SJCRH30 (cell line): ENCODE measurements at regions not wholly inside any gene's neighbourhood (a gene's known extent, or its start where the extent isn't known, plus 50 kb on each side); places are given as distances from the start of the nearest gene placed in this dataset.

Experiments
- DNase-seq, 2 experiments: peaks; one replicate each; pipeline ENCODE4 v3.0.0-alpha.2; 2015 to 2020
- H3K27ac ChIP-seq: fragments of 250-450 bp; sonication (Bioruptor Pico); 2 replicates; pipeline ENCODE4 v1.5.1; 2020; ENCODE audit warnings: mild to moderate bottlenecking, moderate library complexity
- H3K27me3 ChIP-seq: fragments of 250-450 bp; sonication (Bioruptor Pico); 2 replicates; pipeline ENCODE4 v1.5.1; 2020; ENCODE audit warnings: mild to moderate bottlenecking, moderate library complexity
- H3K36me3 ChIP-seq: fragments of 250-450 bp; sonication (Bioruptor Pico); 2 replicates; pipeline ENCODE4 v1.5.1; 2020; ENCODE audit warnings: mild to moderate bottlenecking, moderate library complexity
- H3K4me1 ChIP-seq: fragments of 250-450 bp; sonication (Bioruptor Pico); 2 replicates; pipeline ENCODE4 v1.5.1; 2020; ENCODE audit warnings: mild to moderate bottlenecking, moderate library complexity
- H3K4me3 ChIP-seq: fragments of 250-450 bp; sonication (Bioruptor Pico); 2 replicates; pipeline ENCODE4 v1.5.1; 2020; ENCODE audit warnings: mild to moderate bottlenecking, moderate library complexity
- H3K9me3 ChIP-seq: fragments of 250-450 bp; sonication (Bioruptor Pico); replicated peaks from 2 replicates; pipeline ENCODE4 v1.5.1; 2020; ENCODE audit warnings: mild to moderate bottlenecking, moderate library complexity

- Histone ChIP-seq H3K9me3 (no peaks in the 10 kb centered on the region), H3K36me3 (no peaks in the 10 kb centered on the region), H3K4me1 (no peaks in the 10 kb centered on the region), H3K27me3 (no peaks in the 10 kb centered on the region), H3K4me3 (no peak overlapping the region), H3K27ac (no peak overlapping the region)
- no peak for DNase-seq
Measured at GRCh38 chr2:193907561-193907960, 1712.8 kb upstream of the TMEFF2 start.

- no peak overlapping the region for H3K27ac ChIP-seq
- no peaks in the 10 kb centered on the region for H3K4me1 ChIP-seq
- no peak overlapping the region for H3K4me3 ChIP-seq
- no peaks in the 10 kb centered on the region; the same call in 1 of the 2 replicates for H3K27me3 ChIP-seq
- no peak for DNase-seq
- no peaks in the 10 kb centered on the region for H3K9me3 ChIP-seq
- H3K36me3 ChIP-seq, result no peaks in the 10 kb centered on the region
Measured at GRCh38 chr2:193900292-193900691, 1705.6 kb upstream of the TMEFF2 start.

- Histone ChIP-seq H3K4me3 (no peak overlapping the region), H3K36me3 (no peaks in the 10 kb centered on the region), H3K9me3 (no peaks in the 10 kb centered on the region), H3K27ac (no peak overlapping the region), H3K27me3 (no peaks in the 10 kb centered on the region; the same call in 1 of the 2 replicates), H3K4me1 (no peaks in the 10 kb centered on the region)
- DNase-seq, result no peak
Measured at GRCh38 chr2:193895226-193895625, 1700.5 kb upstream of the TMEFF2 start.

GRCh38 chr2:193894081-193894480, 1699.3 kb upstream of the TMEFF2 start:
- H3K9me3 ChIP-seq, result no peaks in the 10 kb centered on the region
- H3K4me1 ChIP-seq, result no peaks in the 10 kb centered on the region
- no peaks in the 10 kb centered on the region for H3K36me3 ChIP-seq
- DNase-seq, result no peak
- H3K27me3 ChIP-seq, result no peaks in the 10 kb centered on the region; the same call in 1 of the 2 replicates
- no peak overlapping the region for H3K27ac ChIP-seq
- no peak overlapping the region for H3K4me3 ChIP-seq

- no peak overlapping the region for H3K27ac ChIP-seq
- no peaks in the 10 kb centered on the region for H3K27me3 ChIP-seq
- no peak for DNase-seq
- H3K36me3 ChIP-seq, result no peaks in the 10 kb centered on the region
- no peaks in the 10 kb centered on the region for H3K4me1 ChIP-seq
- H3K4me3 ChIP-seq, result no peak overlapping the region
- no peaks in the 10 kb centered on the region for H3K9me3 ChIP-seq
Measured at GRCh38 chr2:193891023-193891422, 1696.3 kb upstream of the TMEFF2 start.

GRCh38 chr2:193885419-193885818, 1690.7 kb upstream of the TMEFF2 start:
- H3K9me3 ChIP-seq, result no peaks in the 10 kb centered on the region
- H3K4me1 ChIP-seq, result no peaks in the 10 kb centered on the region
- H3K36me3 ChIP-seq, result no peaks in the 10 kb centered on the region
- DNase-seq, result peak in 1 of 2 experiments; percentile 24
- H3K27ac ChIP-seq, result no peak overlapping the region
- no peaks in the 10 kb centered on the region for H3K27me3 ChIP-seq
- no peak overlapping the region for H3K4me3 ChIP-seq

- Histone ChIP-seq H3K4me1 (no peaks in the 10 kb centered on the region), H3K27me3 (no peaks in the 10 kb centered on the region), H3K27ac (no peak overlapping the region), H3K4me3 (no peak overlapping the region), H3K9me3 (no peaks in the 10 kb centered on the region), H3K36me3 (no peaks in the 10 kb centered on the region)
- no peak for DNase-seq
Measured at GRCh38 chr2:193883820-193884219, 1689.1 kb upstream of the TMEFF2 start.

- no peak overlapping the region for H3K27ac ChIP-seq
- H3K9me3 ChIP-seq, result 0 out of 2 replicates have a peak, but pooled peaks cover 3% of the 10 kb centered on the region
- H3K27me3 ChIP-seq, result no peaks in the 10 kb centered on the region
- no peaks in the 10 kb centered on the region for H3K36me3 ChIP-seq
- H3K4me1 ChIP-seq, result no peaks in the 10 kb centered on the region
- no peak overlapping the region for H3K4me3 ChIP-seq
- no peak for DNase-seq
Measured at GRCh38 chr2:193876980-193877379, 1682.2 kb upstream of the TMEFF2 start.

- Histone ChIP-seq H3K36me3 (no peaks in the 10 kb centered on the region), H3K27ac (no peak overlapping the region), H3K4me1 (no peaks in the 10 kb centered on the region), H3K27me3 (0 out of 2 replicates have a peak, but pooled peaks cover 4% of the 10 kb centered on the region), H3K4me3 (no peak overlapping the region), H3K9me3 (0 out of 2 replicates have a peak, but pooled peaks cover 3% of the 10 kb centered on the region)
- no peak for DNase-seq
Measured at GRCh38 chr2:193869564-193869963, 1674.8 kb upstream of the TMEFF2 start.

- Histone ChIP-seq H3K4me3 (no peak overlapping the region), H3K27ac (no peak overlapping the region), H3K9me3 (no peaks in the 10 kb centered on the region), H3K27me3 (0 out of 2 replicates have a peak, but pooled peaks cover 4% of the 10 kb centered on the region), H3K36me3 (no peaks in the 10 kb centered on the region), H3K4me1 (no peaks in the 10 kb centered on the region)
- DNase-seq, result no peak
Measured at GRCh38 chr2:193868833-193869232, 1674.1 kb upstream of the TMEFF2 start.

GRCh38 chr2:193868132-193868531, 1673.4 kb upstream of the TMEFF2 start:
- DNase-seq, result no peak
- Histone ChIP-seq H3K27me3 (0 out of 2 replicates have a peak, but pooled peaks cover 4% of the 10 kb centered on the region), H3K27ac (no peak overlapping the region), H3K36me3 (no peaks in the 10 kb centered on the region), H3K4me3 (no peak overlapping the region), H3K4me1 (no peaks in the 10 kb centered on the region), H3K9me3 (no peaks in the 10 kb centered on the region)

- no peak for DNase-seq
- H3K4me3 ChIP-seq, result no peak overlapping the region
- no peaks in the 10 kb centered on the region for H3K9me3 ChIP-seq
- no peak overlapping the region for H3K27ac ChIP-seq
- no peaks in the 10 kb centered on the region for H3K36me3 ChIP-seq
- no peaks in the 10 kb centered on the region for H3K4me1 ChIP-seq
- H3K27me3 ChIP-seq, result 0 out of 2 replicates have a peak, but pooled peaks cover 4% of the 10 kb centered on the region
Measured at GRCh38 chr2:193867454-193867853, 1672.7 kb upstream of the TMEFF2 start.

GRCh38 chr2:193861557-193861956, 1666.8 kb upstream of the TMEFF2 start:
- DNase-seq, result no peak
- no peak overlapping the region for H3K27ac ChIP-seq
- H3K9me3 ChIP-seq, result no peaks in the 10 kb centered on the region

GRCh38 chr2:193847991-193848390, 1653.3 kb upstream of the TMEFF2 start:
- Histone ChIP-seq H3K27me3 (no peaks in the 10 kb centered on the region; the same call in 1 of the 2 replicates), H3K9me3 (no peaks in the 10 kb centered on the region), H3K27ac (no peak overlapping the region), H3K36me3 (no peaks in the 10 kb centered on the region), H3K4me1 (no peaks in the 10 kb centered on the region), H3K4me3 (no peak overlapping the region)
- peak in 1 of 2 experiments; percentile 2 for DNase-seq

More at GRCh38 chr2:193861557-193861956, 1666.8 kb upstream of the TMEFF2 start:
- Histone ChIP-seq H3K27me3 (0 out of 2 replicates have a peak, but pooled peaks cover 4% of the 10 kb centered on the region), H3K36me3 (no peaks in the 10 kb centered on the region), H3K4me3 (no peak overlapping the region), H3K4me1 (no peaks in the 10 kb centered on the region)

- Histone ChIP-seq H3K27me3 (no peaks in the 10 kb centered on the region; the same call in 1 of the 2 replicates), H3K27ac (no peak overlapping the region), H3K9me3 (no peaks in the 10 kb centered on the region), H3K4me1 (no peaks in the 10 kb centered on the region), H3K36me3 (no peaks in the 10 kb centered on the region), H3K4me3 (no peak overlapping the region)
- DNase-seq, result peak in 1 of 2 experiments; percentile 17
Measured at GRCh38 chr2:193847130-193847529, 1652.4 kb upstream of the TMEFF2 start.

GRCh38 chr2:193845604-193846003, 1650.9 kb upstream of the TMEFF2 start:
- no peaks in the 10 kb centered on the region for H3K9me3 ChIP-seq
- no peaks in the 10 kb centered on the region; the same call in 1 of the 2 replicates for H3K27me3 ChIP-seq
- no peaks in the 10 kb centered on the region for H3K4me1 ChIP-seq
- no peak overlapping the region for H3K4me3 ChIP-seq
- no peaks in the 10 kb centered on the region for H3K36me3 ChIP-seq
- no peak overlapping the region for H3K27ac ChIP-seq
- DNase-seq, result peak in 1 of 2 experiments; percentile 0
